Stimulated activated CD4-positive, alpha-beta T cell treated with anti-CD3 and anti-CD28 coated beads, TNF-alpha, amount 100 ng/mL, for 4 hours (primary cell): ENCODE measurements at regions not wholly inside any gene's neighbourhood (a gene's known extent, or its start where the extent isn't known, plus 50 kb on each side); places are given as distances from the start of the nearest gene placed in this dataset.
"Not testable (repeated sequence)": the region's sequence is repeated elsewhere in the genome, so short reads cannot be mapped to it uniquely, and the experiment has no call there.

Source experiments
- DNase-seq, 3 experiments: peaks; one replicate each; pipeline ENCODE4 v3.0.0-alpha.2; 2020; ENCODE audit warnings: low read depth in 3 of 3

DNA sequence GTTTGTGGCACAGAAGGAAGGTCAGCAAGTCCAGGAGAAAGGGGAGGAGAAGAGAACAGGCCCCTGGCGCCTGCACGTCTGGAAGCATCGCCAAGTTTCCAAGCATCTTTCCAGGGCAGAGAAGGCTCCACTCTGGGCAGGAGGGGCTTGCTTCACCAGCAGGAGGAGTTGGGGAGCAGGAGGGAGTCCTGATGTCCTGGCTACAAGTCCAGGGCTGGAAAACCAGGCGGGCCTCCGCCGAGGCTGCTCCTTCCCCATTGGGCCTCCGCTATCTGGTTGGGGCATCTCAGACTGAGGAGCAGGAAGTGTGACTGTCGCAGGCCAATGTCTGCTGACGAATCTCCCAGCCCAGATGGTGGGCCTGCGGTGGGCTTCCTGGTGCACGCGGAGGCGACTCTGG lies 421.9 kb downstream of the PREX1 start:
- DNase-seq = no peak

DNA sequence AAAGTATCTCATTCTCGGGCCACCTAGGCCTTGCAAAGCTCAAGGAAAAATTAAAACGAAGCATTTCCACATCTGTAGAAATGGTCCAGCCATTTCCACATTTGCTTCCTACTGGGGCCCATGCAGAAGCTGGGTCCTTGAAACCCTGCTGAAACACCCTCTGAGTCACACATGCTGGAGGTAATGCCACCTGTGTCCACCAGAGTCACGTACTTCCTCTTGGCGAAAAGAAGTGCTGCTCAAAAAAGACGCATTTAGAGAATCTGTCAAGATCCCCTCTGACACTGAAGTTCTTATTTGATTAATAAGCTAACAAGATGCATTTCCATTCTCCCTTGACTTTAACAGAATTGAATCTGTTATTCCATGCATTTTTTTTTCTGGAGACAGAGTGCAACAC lies 423.2 kb downstream of the PREX1 start:
- DNase-seq = no peak

DNA sequence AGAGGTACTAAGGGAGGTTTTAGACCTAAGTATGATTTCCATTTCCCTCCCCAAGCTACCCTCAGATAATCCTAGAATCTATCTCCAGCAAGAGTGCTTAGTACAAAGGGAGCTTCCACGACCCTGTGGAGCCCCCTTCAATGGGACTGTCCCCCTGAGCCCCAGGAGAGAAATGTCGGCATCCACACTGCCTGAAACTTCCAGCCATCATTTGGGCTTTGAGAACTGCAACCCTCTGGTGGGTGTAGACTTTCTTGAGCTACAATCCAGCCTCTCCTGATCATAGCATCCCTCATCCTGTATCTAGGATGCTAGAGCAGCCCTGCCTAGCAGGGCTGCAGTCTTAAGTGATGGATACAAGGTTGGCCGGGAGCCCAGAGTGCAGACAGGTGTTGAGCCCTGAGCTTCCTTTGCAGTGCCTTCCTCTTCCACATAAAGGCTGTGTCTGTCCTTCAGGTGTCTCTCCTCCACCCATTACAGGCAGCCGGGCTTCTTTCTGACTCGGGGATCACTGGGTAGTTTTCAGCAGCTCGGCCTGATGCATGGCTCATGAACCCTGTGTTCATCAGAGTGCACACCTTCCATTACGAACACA lies 424.5 kb downstream of the PREX1 start:
- no peak for DNase-seq

DNA sequence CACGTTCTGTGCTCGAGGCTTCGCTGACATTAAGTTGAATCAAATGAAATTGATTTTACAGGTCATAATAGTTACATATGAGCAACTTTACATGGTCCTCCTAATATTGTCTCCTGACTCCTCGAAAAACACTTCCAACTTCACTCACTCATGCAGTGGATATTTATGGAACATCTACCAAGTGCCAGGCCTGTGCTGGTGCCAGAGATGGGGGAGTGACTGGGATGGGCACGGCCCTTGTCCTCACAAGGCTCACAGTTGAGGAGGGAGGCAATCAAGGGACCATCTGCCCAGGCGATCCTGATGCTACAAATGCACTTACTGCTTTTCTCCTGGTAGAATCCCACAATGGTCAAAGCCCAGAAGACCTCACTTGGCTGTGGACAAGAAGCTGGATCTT lies 426.4 kb downstream of the PREX1 start:
- DNase-seq = no peak

DNA sequence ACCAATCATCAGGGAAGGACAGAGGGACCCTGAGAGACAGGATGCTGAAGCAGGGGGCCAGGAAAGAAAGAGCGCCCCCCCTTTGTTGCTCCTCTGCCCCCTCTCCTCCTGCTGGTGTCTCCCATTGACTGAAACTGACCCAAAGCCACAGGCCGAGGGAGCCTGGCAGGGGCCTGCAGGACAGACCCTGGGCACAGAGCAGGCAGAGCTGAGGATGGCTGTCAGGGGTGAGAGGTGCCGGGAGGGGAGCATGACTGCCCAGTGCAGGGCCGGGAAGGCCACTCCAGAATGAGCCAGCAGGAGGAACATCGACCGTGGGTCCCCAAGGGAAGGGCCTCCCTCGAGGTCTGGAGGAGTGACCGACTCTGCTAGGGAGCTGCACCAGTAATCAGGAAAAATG lies 427.8 kb downstream of the PREX1 start:
- DNase-seq = no peak

DNA sequence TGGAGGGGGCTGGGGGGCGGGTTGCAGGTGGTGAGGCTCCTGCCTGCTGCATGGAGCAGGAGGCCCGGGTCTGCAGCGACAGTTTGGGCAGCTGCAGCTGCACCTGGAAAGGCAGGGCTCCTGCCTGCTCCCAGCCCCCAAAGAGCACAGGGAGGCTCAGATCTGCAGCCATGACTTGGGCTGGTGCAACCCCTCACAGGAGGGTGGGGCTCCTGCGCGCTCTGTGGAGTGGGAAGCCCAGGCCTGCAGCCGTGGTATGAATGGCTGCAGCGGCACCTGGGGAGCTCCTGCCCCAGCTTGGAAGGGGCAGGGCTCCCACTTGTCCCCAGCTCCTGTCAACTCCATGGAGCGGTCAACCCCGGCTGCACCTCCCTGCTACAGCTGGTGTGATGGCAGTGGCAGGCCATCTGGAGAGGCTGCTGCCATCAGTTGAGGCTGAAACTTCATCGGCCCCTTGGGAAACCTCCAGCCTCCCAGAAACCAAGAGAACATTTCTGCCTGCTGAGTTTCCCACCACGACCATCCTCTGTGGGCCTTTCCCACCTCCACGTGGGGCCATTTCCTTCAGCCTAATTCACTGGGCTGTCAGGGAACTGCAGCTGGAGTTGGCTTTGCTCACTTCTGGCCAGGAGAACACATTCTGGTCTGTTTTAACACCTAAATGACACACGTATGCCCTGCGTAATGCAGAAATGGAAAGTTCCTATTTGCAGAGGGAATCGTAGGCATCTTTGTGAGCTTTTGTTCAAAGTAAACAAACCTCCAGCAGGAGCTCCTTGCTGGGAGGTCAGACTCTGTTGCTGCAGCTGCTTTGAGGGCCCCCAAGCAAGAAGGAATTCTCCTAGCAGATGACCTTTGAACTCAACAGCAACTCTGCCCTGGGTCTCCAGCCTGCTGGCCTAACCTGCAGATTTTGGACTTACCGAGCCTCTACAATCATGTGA lies 429.0 kb downstream of the PREX1 start:
- no peak for DNase-seq

DNA sequence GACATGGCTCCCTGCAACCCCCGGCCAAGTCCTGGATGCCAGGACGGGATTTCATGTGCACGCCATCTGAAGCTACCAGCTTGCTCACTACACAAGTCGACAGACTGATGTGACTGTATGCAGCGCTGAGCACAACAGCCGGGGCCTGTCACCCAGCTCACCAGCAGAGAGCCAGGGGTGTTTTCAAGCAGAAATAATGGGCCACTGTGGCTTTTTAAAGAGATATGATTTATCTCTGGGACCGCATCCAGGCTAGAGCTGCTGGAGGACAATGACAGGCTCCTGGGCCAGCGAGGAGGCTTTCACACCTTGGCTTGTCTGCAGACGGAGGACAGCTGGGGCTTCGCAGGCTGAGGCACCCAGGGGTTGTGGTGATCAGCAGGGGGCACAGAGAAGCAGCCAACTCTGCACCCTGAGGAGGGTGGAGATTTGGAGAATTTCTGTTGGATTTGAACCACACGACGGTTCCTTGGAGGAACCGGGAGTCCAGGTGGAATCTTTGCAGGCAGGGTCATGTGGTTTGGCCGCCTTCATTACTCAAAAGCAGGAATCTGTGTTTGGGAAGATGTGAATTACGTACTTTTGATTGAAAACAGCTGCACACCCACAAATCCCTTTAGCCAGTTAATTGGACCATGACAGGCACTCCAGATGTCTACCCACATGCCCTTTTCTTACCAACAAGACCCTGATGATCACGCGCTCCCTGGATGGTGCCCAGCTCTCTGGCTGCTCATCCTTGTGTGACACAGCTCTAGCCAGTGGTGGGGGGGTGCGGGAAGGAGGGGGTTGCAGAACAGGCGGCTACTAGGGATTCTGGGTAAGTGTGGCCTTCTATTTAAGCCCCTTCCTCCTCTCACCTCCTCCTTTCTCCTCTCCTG lies 430.6 kb downstream of the PREX1 start:
- DNase-seq = not testable (repeated sequence)

DNA sequence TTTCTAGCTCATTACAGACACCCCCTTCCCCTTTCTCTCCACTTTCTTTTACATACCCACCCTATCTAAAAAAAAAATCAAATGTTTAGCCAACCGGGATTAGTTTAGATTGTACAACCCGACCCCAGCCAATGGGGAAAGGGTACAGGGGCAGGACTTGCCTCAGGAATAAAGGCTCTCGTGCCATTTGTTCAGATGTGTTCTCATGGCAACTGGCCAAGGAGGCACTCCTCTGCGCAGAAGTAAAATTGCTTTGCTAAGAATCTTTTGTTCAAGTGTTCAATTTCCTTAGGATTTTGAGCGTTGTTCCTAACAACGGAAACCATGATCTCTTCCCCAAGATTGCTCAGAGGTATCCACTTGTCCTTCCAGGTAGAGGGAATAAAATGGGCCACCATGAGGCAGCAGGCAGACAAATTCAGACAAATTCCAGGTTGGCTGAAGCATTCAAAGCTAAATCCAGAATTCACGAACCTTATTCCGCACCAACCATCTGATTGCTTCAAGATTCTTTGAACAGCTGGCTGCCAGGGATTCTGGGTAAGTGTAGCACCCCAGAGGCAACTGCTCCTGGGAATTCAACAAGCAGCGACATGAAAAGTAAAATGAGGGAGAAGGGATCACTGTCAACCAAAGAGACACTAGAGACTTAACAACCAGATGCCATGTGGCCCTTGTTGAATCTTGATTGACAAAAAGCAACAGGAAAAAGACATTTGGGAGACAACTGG lies 431.8 kb downstream of the PREX1 start:
- no peak for DNase-seq

DNA sequence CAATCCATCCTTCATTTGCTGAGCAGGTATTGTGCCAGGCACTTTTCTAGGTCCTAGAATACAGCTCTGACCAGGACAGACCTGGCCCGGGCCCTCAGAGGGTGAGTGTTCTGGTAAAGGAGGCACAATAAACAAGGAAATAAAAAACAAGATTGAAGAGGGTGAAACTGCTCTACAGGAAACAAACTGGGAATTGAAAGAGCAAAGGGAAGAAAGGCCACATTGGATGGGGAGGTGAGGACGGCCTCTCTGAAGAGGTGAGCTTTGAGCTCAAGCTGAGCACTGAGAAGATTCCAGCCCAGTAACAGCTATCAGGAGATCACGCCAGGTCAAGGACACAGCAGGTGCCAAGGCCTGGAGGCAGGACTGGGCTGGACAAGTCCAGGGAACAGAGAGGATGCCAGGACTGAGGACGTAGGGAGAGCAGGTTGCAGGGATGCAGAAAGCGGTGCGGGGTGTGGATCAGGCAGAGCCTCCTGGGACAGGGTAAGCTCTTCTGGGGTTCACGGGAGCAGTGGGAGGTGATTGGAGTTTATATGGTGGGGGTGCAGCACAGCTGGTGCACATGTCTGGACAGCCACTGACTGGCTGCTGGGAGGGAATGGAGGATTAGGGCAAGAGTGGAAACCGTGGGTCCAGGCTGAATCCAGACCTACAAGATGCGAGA lies 433.3 kb downstream of the PREX1 start:
- no peak for DNase-seq

DNA sequence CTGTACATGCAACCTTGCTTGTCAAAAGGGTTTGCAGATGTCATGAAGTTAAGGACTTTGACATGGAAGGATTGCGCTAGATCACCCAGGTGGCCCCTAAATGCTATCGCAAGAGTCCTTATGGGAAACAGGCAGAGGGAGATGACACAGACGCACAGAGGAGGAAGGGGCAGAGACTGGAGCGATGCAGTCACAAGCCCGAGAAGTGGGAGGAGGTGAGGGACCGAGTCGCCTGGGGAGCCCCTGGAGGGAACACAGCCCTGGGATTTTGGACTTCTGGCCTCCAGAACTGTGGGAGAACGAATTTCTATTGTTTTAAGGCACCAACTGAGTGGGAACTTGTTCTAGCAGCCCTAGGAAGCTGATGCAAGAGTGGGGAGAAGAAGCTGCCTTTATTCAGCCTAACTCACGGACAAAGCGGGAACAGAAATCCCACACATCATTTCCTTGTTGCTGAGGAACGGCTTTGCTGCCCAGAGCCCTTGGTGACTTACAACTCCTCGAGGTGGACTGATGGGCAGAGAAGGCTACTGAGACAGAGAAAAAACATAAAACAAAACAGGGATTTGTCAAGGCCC lies 434.0 kb downstream of the PREX1 start:
- DNase-seq = no peak

DNA sequence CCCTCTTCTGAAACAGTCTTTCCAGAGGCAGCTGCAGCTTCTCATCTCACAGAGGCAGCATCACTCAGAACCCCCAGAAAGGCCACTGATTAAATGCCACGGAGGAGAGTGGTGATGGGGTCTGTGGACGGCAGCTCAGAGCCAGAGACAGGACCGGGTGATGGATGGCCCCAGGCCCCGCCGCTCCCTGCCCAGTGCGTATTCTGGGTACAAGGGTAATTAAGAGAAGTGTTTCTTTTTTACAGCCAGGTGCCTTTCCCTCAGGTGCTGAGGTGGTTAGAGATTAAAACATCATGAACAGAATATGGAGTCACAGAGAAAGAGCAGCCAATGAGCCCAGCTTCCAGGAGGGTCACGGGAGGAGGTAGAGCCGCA lies 434.5 kb downstream of the PREX1 start:
- DNase-seq = no peak

DNA sequence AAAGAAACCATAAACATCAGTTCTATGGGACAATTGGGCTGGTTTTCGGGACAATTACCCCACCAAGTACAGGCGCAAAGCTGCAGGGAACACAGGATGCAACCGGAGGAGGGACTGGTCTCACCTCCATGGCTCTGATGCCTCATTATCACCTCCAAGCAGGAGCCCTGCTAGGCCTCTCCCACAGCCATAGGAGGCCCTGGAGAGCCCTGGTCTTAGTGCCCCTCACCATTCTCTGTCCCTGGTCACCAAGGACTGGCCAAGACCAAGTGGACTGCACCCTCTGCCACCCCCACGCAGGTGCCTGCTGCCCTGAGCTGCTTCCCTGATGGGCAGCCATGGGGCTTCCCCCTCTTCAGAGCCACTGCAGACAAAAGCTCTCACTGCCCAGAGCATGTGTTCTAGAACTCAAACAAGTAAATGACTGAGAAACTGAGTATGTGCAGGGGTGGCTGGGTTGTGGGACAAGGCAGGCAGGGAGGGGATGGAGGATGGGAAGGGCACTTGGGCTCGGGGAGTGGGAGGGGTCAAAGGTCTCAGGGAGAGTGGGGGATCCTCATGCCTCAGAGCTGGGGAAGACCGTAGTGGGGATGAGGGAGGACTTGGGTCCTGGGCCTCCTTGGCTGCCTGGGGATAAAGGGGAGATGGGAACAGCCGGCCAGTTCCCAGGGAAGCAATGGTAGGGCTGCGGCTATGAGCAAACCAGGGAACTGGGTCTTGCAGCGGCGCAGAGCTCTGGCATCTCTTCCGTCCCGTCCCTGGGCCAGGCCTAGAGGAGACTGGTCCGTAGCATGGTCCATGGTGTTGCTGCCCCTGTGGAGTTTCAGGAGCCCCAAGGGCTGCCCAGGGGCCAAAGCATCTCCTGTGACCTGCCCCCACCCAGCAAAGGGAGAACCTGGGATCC lies 435.1 kb downstream of the PREX1 start:
- DNase-seq = no peak

DNA sequence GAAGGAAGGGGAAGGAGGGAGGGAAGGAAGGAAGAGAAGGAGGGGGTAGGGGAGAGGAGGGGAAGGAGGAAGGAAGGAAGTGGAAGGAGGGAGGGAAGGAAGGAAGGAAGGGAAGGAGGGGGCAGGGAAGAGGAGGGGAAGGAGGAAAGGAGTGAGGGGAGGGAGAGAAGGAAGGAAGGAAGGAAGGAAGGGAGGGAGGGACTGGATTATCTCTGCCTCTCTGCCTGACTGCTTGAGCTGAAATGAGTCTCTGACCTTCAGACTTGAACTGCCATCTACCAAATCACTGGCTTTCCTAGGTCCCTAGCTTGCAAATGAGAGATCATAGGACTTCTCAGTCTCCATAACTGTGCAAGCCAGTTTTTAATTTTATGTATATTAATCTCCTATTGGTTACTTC lies 436.8 kb downstream of the PREX1 start:
- DNase-seq = no peak

DNA sequence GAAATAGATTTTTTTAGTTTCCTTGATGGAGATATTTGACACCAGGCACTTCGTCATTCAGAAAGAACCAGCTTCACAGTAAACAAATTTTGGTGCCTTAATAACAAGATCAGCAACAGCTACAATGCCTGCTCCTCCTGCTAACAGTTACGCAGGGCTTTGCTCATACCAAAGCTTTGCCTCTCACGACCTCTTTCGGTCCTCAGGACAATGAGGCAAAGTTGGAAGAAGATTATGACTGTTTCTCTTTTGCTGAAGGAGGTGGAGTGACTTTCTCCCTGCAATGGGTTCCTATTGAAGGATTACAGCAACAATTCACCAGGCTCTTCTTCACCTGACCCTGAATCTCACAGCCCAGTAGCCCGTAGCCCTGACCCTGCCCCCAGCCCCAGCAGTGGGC lies 440.1 kb downstream of the PREX1 start:
- DNase-seq = no peak

DNA sequence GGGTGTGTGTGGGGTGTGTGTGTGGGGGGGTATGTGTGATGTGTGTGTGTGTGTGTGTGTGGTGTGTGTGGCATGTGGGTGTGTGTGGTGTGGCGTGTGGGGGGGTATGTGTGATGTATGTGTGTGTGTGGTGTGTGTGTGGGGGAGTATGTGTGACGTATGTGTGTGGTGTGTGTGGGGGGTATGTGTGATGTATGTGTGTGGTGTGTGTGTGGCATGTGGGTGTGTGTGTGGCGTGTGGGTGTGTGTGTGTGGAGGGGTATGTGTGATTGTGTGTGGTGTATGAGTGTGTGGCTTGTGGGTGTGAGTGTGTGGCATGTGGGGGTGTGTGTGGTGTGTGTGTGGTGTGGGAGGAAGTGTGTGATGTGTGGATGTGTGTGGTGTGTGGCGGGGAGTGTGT lies 442.3 kb downstream of the PREX1 start:
- DNase-seq = no peak

DNA sequence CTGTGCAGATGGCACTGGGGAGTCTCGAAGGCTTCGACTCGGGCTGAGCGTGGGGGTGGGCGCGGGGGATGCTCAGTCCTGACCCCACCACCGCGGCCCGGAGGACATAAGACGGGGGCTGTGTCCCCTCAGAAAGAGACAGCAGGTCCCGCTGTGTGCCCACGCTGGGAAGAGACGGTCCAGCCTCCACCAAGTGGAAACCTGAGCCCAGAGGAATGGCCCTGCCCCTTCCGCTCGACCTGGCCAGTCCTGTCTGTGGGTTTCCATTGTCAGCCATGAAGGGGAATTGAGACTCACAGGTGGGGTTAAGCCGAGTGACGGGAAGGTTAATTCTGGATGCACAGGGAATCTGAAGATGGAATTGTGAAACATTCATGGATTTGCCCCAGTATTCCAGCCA lies 442.7 kb downstream of the PREX1 start:
- no peak for DNase-seq

DNA sequence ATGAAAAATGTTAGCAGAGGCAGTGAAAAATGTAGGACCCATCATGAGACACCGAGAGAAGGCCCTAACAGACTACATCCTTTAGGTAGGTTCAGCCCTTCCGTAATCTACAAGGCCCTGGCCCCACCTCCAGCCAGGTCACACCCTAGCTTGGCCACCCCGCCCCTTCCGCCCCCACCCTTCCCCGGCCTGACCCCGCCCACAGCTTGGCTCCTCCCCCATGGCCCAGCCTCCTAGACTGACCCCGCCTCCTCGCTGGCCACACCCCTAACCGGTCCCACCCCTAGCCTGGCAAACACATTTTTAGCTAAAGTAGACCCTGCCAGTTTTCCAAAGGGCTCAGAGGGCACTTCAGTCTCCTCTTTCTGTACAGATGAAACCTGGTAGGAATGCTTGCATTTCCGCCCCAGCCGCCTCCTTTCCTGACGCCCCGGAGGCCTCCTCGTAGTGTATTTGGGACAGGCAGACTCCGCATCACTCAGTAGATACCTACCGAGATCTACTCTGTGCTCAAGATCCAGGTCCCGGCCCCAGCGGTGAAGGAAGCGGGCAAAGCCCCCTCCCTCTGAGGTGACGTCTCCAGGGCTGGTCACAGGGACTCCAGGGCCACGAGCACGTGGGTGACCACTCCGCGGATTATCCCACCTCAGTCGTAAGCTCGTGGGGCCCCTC lies 443.5 kb downstream of the PREX1 start:
- no peak for DNase-seq

DNA sequence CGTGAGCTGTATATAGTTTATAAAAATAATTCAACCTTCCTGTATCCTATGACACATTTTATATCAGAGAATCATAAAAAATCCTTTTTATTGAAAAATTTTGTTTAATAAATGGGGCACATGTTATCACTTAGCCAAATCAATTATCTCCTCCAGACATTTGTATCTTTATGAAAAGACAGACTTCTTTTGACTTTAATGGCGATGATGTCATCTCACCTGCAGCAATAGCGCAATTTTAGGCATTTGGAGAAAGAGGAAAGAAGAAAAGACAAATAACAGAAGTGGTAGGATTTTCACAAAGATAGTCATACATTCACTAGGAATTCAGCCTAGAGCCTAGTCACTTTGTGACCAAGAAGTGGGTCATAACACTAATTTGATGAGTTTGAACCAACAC lies 444.5 kb downstream of the PREX1 start:
- DNase-seq = no peak

DNA sequence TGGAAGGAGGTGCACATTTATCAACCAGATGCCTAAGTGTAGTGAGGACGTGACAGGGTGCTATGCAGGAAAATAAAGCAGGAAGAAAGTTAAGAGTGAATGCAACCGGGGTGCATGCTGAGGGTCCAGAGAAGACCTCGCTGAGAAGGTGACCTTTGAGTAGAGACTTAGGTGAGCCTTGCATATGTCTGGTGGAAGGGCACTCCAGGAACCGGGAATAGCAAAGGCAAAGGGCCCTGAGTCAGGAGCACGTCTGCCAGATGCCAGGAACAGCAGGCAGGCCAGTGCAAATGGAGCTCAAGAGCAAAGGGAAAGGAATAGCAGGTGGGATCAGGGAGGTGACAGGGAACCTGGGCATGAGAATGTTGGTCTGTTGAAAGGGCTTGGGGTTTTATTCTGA lies 445.5 kb downstream of the PREX1 start:
- DNase-seq = no peak
